Renal cortical epithelial cell (primary cell): ENCODE measurements at regions not wholly inside any gene's neighbourhood (a gene's known extent, or its start where the extent isn't known, plus 50 kb on each side); places are given as distances from the start of the nearest gene placed in this dataset.

ENCODE experiments used
- DNase-seq: peaks from one replicate; pipeline ENCODE4 v3.0.0-alpha.2; 2011; ENCODE audit warnings: low read depth

GRCh38 chr2:48254839-48255238 is 59.6 kb upstream of the FOXN2 start:
- DNase-seq: no peak

- no peak for DNase-seq
These were observed 57.0 kb upstream of the FOXN2 start for GRCh38 chr2:48257456-48257855.

- no peak for DNase-seq
These were observed 55.9 kb upstream of the FOXN2 start for GRCh38 chr2:48258481-48259149.

- DNase-seq: no peak
These were observed 54.7 kb upstream of the FOXN2 start for GRCh38 chr2:48259811-48260210.

GRCh38 chr2:48264627-48265026 is 49.9 kb upstream of the FOXN2 start:
- no peak for DNase-seq
